Breast epithelium (tissue), 3 donors: ENCODE measurements at regions not wholly inside any gene's neighbourhood (a gene's known extent, or its start where the extent isn't known, plus 50 kb on each side); places are given as distances from the start of the nearest gene placed in this dataset.

ENCODE experiments used
- POLR2A ChIP-seq: fragments of 450-650 bp; IDR thresholded peaks from one replicate; pipeline ENCODE4 v1.6.1; 2016; ENCODE audit warnings: antibody characterized with exemption, mild to moderate bottlenecking, moderate library complexity
- POLR2AphosphoS5 ChIP-seq, 3 donors: sonication (generic); formaldehyde crosslinking; IDR thresholded peaks; one replicate each; pipeline ENCODE4 v1.6.1; 2017; ENCODE audit warnings: antibody characterized with exemption in 3 of 3
- TF ChIP-seq, protein P1 (sequence below), 3 donors: fragments of 450-650 bp; IDR thresholded peaks; one replicate each; pipeline ENCODE4 v1.5.1; 2016 to 2017; ENCODE audit warnings: antibody characterized with exemption in 3 of 3, mild to moderate bottlenecking in 3 of 3, moderate library complexity in 3 of 3

DNA sequence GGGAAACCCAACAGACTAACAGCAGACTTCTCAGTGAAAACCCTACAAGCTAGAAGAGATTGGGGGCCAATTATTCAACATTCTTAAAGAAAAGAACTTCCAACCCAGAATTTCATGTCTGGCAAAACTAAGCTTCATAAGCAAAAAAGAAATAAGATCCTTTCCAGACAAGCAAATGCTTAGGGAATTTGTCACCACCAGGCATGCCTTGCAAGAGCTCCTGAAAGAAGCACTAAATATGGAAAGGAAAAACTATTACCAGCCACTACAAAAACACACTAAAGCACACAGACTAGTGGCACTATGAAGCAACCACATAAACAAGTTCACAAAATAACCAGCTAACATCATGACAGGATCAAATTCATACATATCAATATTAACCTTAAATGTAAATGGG, 131.1 kb downstream of the OR2K2 start:
- TF ChIP-seq, protein P1, sequence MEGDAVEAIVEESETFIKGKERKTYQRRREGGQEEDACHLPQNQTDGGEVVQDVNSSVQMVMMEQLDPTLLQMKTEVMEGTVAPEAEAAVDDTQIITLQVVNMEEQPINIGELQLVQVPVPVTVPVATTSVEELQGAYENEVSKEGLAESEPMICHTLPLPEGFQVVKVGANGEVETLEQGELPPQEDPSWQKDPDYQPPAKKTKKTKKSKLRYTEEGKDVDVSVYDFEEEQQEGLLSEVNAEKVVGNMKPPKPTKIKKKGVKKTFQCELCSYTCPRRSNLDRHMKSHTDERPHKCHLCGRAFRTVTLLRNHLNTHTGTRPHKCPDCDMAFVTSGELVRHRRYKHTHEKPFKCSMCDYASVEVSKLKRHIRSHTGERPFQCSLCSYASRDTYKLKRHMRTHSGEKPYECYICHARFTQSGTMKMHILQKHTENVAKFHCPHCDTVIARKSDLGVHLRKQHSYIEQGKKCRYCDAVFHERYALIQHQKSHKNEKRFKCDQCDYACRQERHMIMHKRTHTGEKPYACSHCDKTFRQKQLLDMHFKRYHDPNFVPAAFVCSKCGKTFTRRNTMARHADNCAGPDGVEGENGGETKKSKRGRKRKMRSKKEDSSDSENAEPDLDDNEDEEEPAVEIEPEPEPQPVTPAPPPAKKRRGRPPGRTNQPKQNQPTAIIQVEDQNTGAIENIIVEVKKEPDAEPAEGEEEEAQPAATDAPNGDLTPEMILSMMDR (IDR thresholded peaks at IDR 0.05) = no peak
- TF ChIP-seq POLR2A = no peak
- no peak for TF ChIP-seq POLR2AphosphoS5 (IDR thresholded peaks at IDR 0.05)
